Fibroblast of lung (primary cell): ENCODE measurements at regions not wholly inside any gene's neighbourhood (a gene's known extent, or its start where the extent isn't known, plus 50 kb on each side); places are given as distances from the start of the nearest gene placed in this dataset.

Experiments
- DNase-seq, 2 donors: peaks; one replicate each; pipeline versions ENCODE4 v3.0.0 to v3.0.0-alpha.2; 2010; ENCODE audit warnings: low read depth in 2 of 2
- H2AFZ ChIP-seq: 2 replicates; pipeline ENCODE4 v1.5.1; 2012; ENCODE audit warnings: low read length, control low read depth, inconsistent platforms
- H3K27ac ChIP-seq: 2 replicates; pipeline ENCODE4 v1.5.1; 2011; ENCODE audit warnings: low read length, control low read depth; ENCODE audit not compliant: insufficient read depth
- H3K27me3 ChIP-seq: 2 replicates; pipeline ENCODE4 v1.5.1; 2011; ENCODE audit warnings: mild to moderate bottlenecking, low read length; ENCODE audit not compliant: control insufficient read depth, insufficient read depth
- H3K36me3 ChIP-seq: 2 replicates; pipeline ENCODE4 v1.5.1; 2011; ENCODE audit warnings: low read length; ENCODE audit not compliant: control insufficient read depth, insufficient read depth
- H3K4me1 ChIP-seq: 2 replicates; pipeline ENCODE4 v1.5.1; 2011; ENCODE audit warnings: low read length; ENCODE audit not compliant: control insufficient read depth, insufficient read depth; ENCODE audit errors: extremely low read depth
- H3K4me2 ChIP-seq: 2 replicates; pipeline ENCODE4 v1.5.1; 2011; ENCODE audit warnings: low read length, control low read depth; ENCODE audit not compliant: insufficient read depth; ENCODE audit errors: extremely low read depth
- H3K4me3 ChIP-seq, 4 experiments: fragments of 200-600 bp in 1 of 4; sonication (generic) in 1 of 4; replicated peaks in 1 of 4; 2 replicates each; pipeline ENCODE4 v1.5.1; 2011 to 2016; ENCODE audit warnings: low read length in 4 of 4, low read depth in 3 of 4, mild to moderate bottlenecking in 3 of 4, control low read depth in 2 of 4, inconsistent platforms in 1 of 4, mixed read lengths in 1 of 4; ENCODE audit not compliant: insufficient read depth in 1 of 4; ENCODE audit errors: control extremely low read depth in 1 of 4
- H3K79me2 ChIP-seq: 2 replicates; pipeline ENCODE4 v1.5.1; 2012; ENCODE audit warnings: mild to moderate bottlenecking, low read length, inconsistent platforms; ENCODE audit not compliant: control insufficient read depth, insufficient read depth
- H3K9ac ChIP-seq: 2 replicates; pipeline ENCODE4 v1.5.1; 2011; ENCODE audit warnings: mild to moderate bottlenecking, low read length, control low read depth; ENCODE audit not compliant: insufficient read depth
- H3K9me3 ChIP-seq: 2 replicates; pipeline ENCODE4 v1.5.1; 2012; ENCODE audit warnings: low read depth, low read length; ENCODE audit not compliant: control insufficient read depth, insufficient read depth
- H4K20me1 ChIP-seq: 2 replicates; pipeline ENCODE4 v1.5.1; 2011; ENCODE audit warnings: low read length; ENCODE audit not compliant: control insufficient read depth, insufficient read depth; ENCODE audit errors: extremely low read depth
- EZH2 ChIP-seq: IDR thresholded peaks from 2 replicates; pipeline ENCODE4 v1.5.1; 2012; ENCODE audit warnings: low read length, control low read depth, mild to moderate bottlenecking; ENCODE audit errors: missing control alignments
- TF ChIP-seq, protein P1 (sequence below), 2 donors: IDR thresholded peaks in 1 of 2; conservative IDR thresholded peaks in 1 of 2; 1 replicate in 1 of 2; 2 replicates in 1 of 2; pipeline ENCODE4 v1.5.1; 2011 to 2012; ENCODE audit warnings: low read length in 2 of 2, control low read depth in 1 of 2, inconsistent platforms in 1 of 2, low read depth in 1 of 2, mild to moderate bottlenecking in 1 of 2

DNA sequence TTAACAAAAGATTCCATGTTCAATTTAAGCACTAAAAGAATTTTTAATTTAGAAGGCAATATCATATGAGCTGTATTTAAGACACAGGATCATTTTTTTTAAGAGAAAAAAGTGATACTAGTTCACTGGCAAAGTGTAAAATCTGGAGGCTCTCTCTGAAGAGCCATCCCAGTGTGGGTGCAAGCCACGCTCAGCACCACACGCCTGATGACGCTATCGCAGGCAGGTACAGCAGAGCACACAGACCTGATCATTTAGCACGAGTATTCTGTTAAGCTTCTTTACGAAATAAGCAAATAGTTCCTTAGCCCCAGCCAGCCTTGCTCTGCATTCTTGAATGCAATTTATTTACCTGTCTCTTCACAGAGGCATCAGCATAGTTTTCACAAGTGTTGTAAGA, 198.6 kb downstream of the SIPA1L2 start:
- Histone ChIP-seq H3K4me3 (no peak overlapping the region), H3K36me3 (no peaks in the 10 kb centered on the region), H3K27me3 (no peaks in the 10 kb centered on the region), H3K27ac (no peak overlapping the region), H3K9ac (no peak overlapping the region), H3K9me3 (no peaks in the 10 kb centered on the region), H3K4me1 (no peaks in the 10 kb centered on the region), H4K20me1 (no peaks in the 10 kb centered on the region), H2AFZ (no peak overlapping the region), H3K4me2 (no peak overlapping the region), H3K79me2 (no peaks in the 10 kb centered on the region)
- no peak for DNase-seq
- TF ChIP-seq EZH2 = no peak
- TF ChIP-seq, protein P1, sequence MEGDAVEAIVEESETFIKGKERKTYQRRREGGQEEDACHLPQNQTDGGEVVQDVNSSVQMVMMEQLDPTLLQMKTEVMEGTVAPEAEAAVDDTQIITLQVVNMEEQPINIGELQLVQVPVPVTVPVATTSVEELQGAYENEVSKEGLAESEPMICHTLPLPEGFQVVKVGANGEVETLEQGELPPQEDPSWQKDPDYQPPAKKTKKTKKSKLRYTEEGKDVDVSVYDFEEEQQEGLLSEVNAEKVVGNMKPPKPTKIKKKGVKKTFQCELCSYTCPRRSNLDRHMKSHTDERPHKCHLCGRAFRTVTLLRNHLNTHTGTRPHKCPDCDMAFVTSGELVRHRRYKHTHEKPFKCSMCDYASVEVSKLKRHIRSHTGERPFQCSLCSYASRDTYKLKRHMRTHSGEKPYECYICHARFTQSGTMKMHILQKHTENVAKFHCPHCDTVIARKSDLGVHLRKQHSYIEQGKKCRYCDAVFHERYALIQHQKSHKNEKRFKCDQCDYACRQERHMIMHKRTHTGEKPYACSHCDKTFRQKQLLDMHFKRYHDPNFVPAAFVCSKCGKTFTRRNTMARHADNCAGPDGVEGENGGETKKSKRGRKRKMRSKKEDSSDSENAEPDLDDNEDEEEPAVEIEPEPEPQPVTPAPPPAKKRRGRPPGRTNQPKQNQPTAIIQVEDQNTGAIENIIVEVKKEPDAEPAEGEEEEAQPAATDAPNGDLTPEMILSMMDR (conservative IDR thresholded peaks at IDR 0.05 in 1 of 2, IDR thresholded peaks at IDR 0.05 in 1 of 2; ENCODE audit: low read depth in 1 of 2, low read length in 2 of 2) = no peak

DNA sequence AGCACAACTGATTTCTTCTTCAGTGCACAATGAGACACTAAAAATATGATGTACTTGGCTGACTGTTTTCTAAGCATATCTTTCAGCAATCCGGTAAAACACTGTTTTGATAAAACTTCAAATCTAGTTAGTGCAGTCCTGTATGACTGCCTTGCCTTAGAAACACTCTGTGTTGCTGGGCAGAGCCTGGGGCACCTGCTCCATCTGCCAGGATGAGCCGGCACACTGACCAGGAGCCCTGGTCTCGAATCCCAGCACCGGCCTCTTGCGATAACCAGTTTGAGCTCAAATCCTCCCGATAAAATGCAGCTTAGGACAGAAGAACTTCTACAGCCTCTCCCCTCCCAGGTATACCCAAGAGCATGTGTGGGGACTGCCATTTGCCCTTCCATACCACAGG, 199.5 kb downstream of the SIPA1L2 start:
- Histone ChIP-seq H3K9ac (no peak overlapping the region), H3K4me3 (no peak overlapping the region), H3K4me1 (no peaks in the 10 kb centered on the region), H4K20me1 (no peaks in the 10 kb centered on the region), H3K4me2 (no peak overlapping the region), H3K9me3 (no peaks in the 10 kb centered on the region), H3K27ac (no peak overlapping the region), H3K27me3 (no peaks in the 10 kb centered on the region), H2AFZ (no peak overlapping the region), H3K36me3 (no peaks in the 10 kb centered on the region), H3K79me2 (no peaks in the 10 kb centered on the region)
- TF ChIP-seq, protein P1 (conservative IDR thresholded peaks at IDR 0.05 in 1 of 2, IDR thresholded peaks at IDR 0.05 in 1 of 2; ENCODE audit: low read depth in 1 of 2, low read length in 2 of 2) = no peak
- TF ChIP-seq EZH2 = no peak
- DNase-seq = no peak

DNA sequence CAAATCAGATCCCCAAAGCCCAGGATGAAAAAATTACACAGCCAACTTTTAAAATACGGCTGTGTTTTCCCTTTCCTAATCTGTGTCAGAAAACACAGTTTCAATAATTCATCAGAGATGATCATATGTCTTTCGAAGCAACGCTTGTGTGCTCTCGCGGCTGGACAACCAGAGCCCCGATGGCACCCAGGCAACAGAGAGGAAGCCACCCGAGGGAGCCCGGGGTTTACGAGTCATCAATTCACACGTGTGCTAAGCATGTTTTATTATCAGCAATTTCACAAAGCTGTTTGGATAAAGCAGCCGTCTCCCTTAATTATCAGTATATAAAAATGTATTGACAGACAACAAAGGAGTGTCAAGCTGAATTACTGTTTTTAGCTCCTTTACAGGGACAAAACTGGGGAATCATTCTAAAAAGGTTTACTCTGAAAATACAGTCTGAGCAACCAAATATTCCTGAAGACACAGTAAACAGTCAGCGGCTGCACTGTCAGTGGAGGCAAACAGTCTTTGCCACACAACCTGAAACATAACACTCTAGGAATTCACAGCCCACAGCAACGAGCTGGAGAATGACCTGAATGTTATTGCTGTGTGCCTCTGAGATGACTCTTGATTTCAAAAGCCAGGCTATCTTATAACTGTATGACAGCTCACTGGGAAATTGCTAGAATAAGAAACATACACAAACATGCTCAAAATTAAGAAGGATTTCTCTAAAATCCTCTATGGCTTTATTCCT, 201.0 kb downstream of the SIPA1L2 start:
- no peak for TF ChIP-seq EZH2
- TF ChIP-seq, protein P1 (conservative IDR thresholded peaks at IDR 0.05 in 1 of 2, IDR thresholded peaks at IDR 0.05 in 1 of 2; ENCODE audit: low read depth in 1 of 2, low read length in 2 of 2) = no peak
- H3K9ac ChIP-seq = no peak overlapping the region
- H3K4me3 ChIP-seq = no peak overlapping the region
- H3K4me1 ChIP-seq = no peaks in the 10 kb centered on the region
- H4K20me1 ChIP-seq = no peaks in the 10 kb centered on the region
- no peak overlapping the region for H3K27ac ChIP-seq
- no peaks in the 10 kb centered on the region for H3K9me3 ChIP-seq
- H3K36me3 ChIP-seq = no peaks in the 10 kb centered on the region
- H3K27me3 ChIP-seq = no peaks in the 10 kb centered on the region
- H2AFZ ChIP-seq = no peak overlapping the region
- H3K79me2 ChIP-seq = no peaks in the 10 kb centered on the region
- H3K4me2 ChIP-seq = no peak overlapping the region
- DNase-seq = peak; percentile 32 to 82
